HEK293 (cell line): ENCODE measurements at regions not wholly inside any gene's neighbourhood (a gene's known extent, or its start where the extent isn't known, plus 50 kb on each side); places are given as distances from the start of the nearest gene placed in this dataset.

Experiments
- CTCF ChIA-PET: fragments of 350-600 bp; formaldehyde crosslinking; extraction: SDS; loops from one replicate; lab custom pipeline; 2021; ENCODE audit warnings: antibody characterized with exemption; lab: Yijun Ruan, JAX
- POLR2A ChIA-PET: fragments of 300-600 bp; formaldehyde crosslinking; extraction: SDS; loops from one replicate; lab custom pipeline; 2020; ENCODE audit warnings: antibody characterized with exemption, inconsistent platforms; lab: Yijun Ruan, JAX
- H3K27ac ChIP-seq: fragments of 200-500 bp; sonication (Bioruptor generic); 2 replicates; pipeline ENCODE4 v1.5.1; 2014; ENCODE audit warnings: low read depth, low read length, control low read depth, inconsistent platforms; ENCODE audit errors: extremely low read depth
- H3K36me3 ChIP-seq, 2 experiments: fragments of 200-500 bp in 1 of 2; sonication (Bioruptor generic) in 1 of 2; 1 replicate in 1 of 2; 2 replicates in 1 of 2; pipeline ENCODE4 v1.5.1; 2014 to 2017; ENCODE audit warnings: inconsistent platforms in 2 of 2, low read length in 2 of 2; ENCODE audit not compliant: control insufficient read depth in 2 of 2, insufficient read depth in 1 of 2
- H3K4me1 ChIP-seq: fragments of 200-500 bp; sonication (Bioruptor generic); 2 replicates; pipeline ENCODE4 v1.5.1; 2014; ENCODE audit warnings: mild to moderate bottlenecking, low read length, inconsistent platforms; ENCODE audit not compliant: control insufficient read depth, insufficient read depth
- H3K4me3 ChIP-seq: 2 replicates; pipeline ENCODE4 v1.5.1; 2011; ENCODE audit warnings: low read depth, mild to moderate bottlenecking, control low read depth, low read length, moderate library complexity
- H3K9me3 ChIP-seq: fragments of 200-500 bp; sonication (Bioruptor generic); 2 replicates; pipeline ENCODE4 v1.5.1; 2014; ENCODE audit warnings: low read depth, low read length, inconsistent platforms; ENCODE audit not compliant: control insufficient read depth, insufficient read depth
- ATF2 ChIP-seq: fragments of 450-650 bp; formaldehyde crosslinking; IDR thresholded peaks from 2 replicates; pipeline ENCODE4 v1.5.1; 2016; ENCODE audit warnings: missing biosample characterization, missing genetic modification characterization, low read depth
- INSM2 ChIP-seq: fragments of 450-650 bp; formaldehyde crosslinking; IDR thresholded peaks from 2 replicates; pipeline ENCODE4 v1.5.1; 2016; ENCODE audit warnings: missing biosample characterization, missing genetic modification characterization
- KLF8 ChIP-seq: fragments of 450-650 bp; formaldehyde crosslinking; IDR thresholded peaks from 2 replicates; pipeline ENCODE4 v1.5.1; 2016; ENCODE audit warnings: missing biosample characterization, missing genetic modification characterization
- MEIS1 ChIP-seq: sonication (generic); formaldehyde crosslinking; IDR thresholded peaks from 2 replicates; pipeline ENCODE4 v1.8.1; 2022; ENCODE audit warnings: missing genetic modification reagents, mild to moderate bottlenecking, borderline replicate concordance
- PRDM6 ChIP-seq: fragments of 450-650 bp; formaldehyde crosslinking; IDR thresholded peaks from 2 replicates; pipeline ENCODE4 v1.5.1; 2017; ENCODE audit warnings: missing biosample characterization, missing genetic modification characterization
- YY2 ChIP-seq: fragments of 450-650 bp; formaldehyde crosslinking; IDR thresholded peaks from 2 replicates; pipeline ENCODE4 v1.5.1; 2016; ENCODE audit warnings: missing biosample characterization, missing genetic modification characterization
- ZBTB21 ChIP-seq: fragments of 450-650 bp; formaldehyde crosslinking; IDR thresholded peaks from 2 replicates; pipeline ENCODE4 v1.5.1; 2017; ENCODE audit warnings: missing biosample characterization, missing genetic modification characterization
- ZBTB26 ChIP-seq: fragments of 450-650 bp; formaldehyde crosslinking; optimal IDR thresholded peaks from 2 replicates; pipeline ENCODE3; 2016; ENCODE audit warnings: missing biosample characterization, mild to moderate bottlenecking, missing genetic modification characterization
- ZNF114 ChIP-seq: fragments of 450-650 bp; formaldehyde crosslinking; IDR thresholded peaks from 2 replicates; pipeline ENCODE4 v1.5.0; 2017; ENCODE audit warnings: missing biosample characterization, missing genetic modification characterization
- ZNF148 ChIP-seq: fragments of 450-650 bp; formaldehyde crosslinking; IDR thresholded peaks from 2 replicates; pipeline ENCODE4 v1.5.0; 2017; ENCODE audit warnings: missing biosample characterization, missing genetic modification characterization, borderline replicate concordance
- ZNF266 ChIP-seq: fragments of 450-650 bp; formaldehyde crosslinking; IDR thresholded peaks from 2 replicates; pipeline ENCODE4 v1.5.1; 2016; ENCODE audit warnings: missing biosample characterization, missing genetic modification characterization, low read depth
- ZNF280D ChIP-seq: fragments of 450-650 bp; formaldehyde crosslinking; IDR thresholded peaks from 2 replicates; pipeline ENCODE4 v1.5.1; 2016; ENCODE audit warnings: missing biosample characterization, missing genetic modification characterization
- ZNF521 ChIP-seq: fragments of 450-650 bp; formaldehyde crosslinking; IDR thresholded peaks from 2 replicates; pipeline ENCODE4 v1.5.1; 2017; ENCODE audit warnings: missing biosample characterization, mild to moderate bottlenecking, missing genetic modification characterization
- ZNF530 ChIP-seq: fragments of 450-650 bp; formaldehyde crosslinking; IDR thresholded peaks from 2 replicates; pipeline ENCODE4 v1.5.1; 2016; ENCODE audit warnings: low read depth, missing biosample characterization, missing genetic modification characterization
- ZNF692 ChIP-seq: fragments of 450-650 bp; formaldehyde crosslinking; IDR thresholded peaks from 2 replicates; pipeline ENCODE4 v1.5.1; 2016; ENCODE audit warnings: missing biosample characterization, missing genetic modification characterization
- ZNF792 ChIP-seq: fragments of 450-650 bp; formaldehyde crosslinking; IDR thresholded peaks from 2 replicates; pipeline ENCODE4 v1.5.1; 2016; ENCODE audit warnings: missing biosample characterization, missing genetic modification characterization
- ZNF843 ChIP-seq: fragments of 450-650 bp; formaldehyde crosslinking; IDR thresholded peaks from 2 replicates; pipeline ENCODE4 v1.5.1; 2016; ENCODE audit warnings: missing biosample characterization, missing genetic modification characterization
- ZSCAN16 ChIP-seq: fragments of 450-650 bp; formaldehyde crosslinking; IDR thresholded peaks from 2 replicates; pipeline ENCODE4 v1.5.1; 2016; ENCODE audit warnings: missing biosample characterization, missing genetic modification characterization
- ZXDB ChIP-seq: fragments of 450-650 bp; formaldehyde crosslinking; IDR thresholded peaks from 2 replicates; pipeline ENCODE4 v1.5.1; 2016; ENCODE audit warnings: missing biosample characterization, missing genetic modification characterization

- Histone ChIP-seq H3K27ac (no peak overlapping the region), H3K9me3 (no peaks in the 10 kb centered on the region), H3K4me3 (no peak overlapping the region), H3K4me1 (no peaks in the 10 kb centered on the region), H3K36me3 (no peaks in the 10 kb centered on the region)
- TF ChIP-seq ZBTB26 (tag by site-specific recombination) = no peak
- TF ChIP-seq KLF8 (tag by site-specific recombination) = no peak
- no peak for TF ChIP-seq ATF2 (tag by site-specific recombination)
- TF ChIP-seq ZNF280D (tag by site-specific recombination) = no peak
- no peak for TF ChIP-seq INSM2 (tag by site-specific recombination)
- no peak for TF ChIP-seq ZNF843
- no peak for TF ChIP-seq ZNF530 (tag by site-specific recombination)
- no peak for TF ChIP-seq ZBTB21 (tag by site-specific recombination)
- CTCF ChIA-PET = no interaction called here
- POLR2A ChIA-PET = no interaction called here
These were observed 318.4 kb upstream of the GOLIM4 start for GRCh38 chr3:168414149-168414548.

GRCh38 chr3:168407381-168407780 is 311.7 kb upstream of the GOLIM4 start:
- Histone ChIP-seq H3K27ac (no peak overlapping the region), H3K4me1 (no peaks in the 10 kb centered on the region), H3K36me3 (no peaks in the 10 kb centered on the region), H3K4me3 (no peak overlapping the region), H3K9me3 (no peaks in the 10 kb centered on the region)
- no peak for TF ChIP-seq ZNF266
- TF ChIP-seq PRDM6 (tag by site-specific recombination) = no peak
- TF ChIP-seq ZNF692 (tag by site-specific recombination) = no peak
- TF ChIP-seq ZNF792 (tag by site-specific recombination) = no peak
- TF ChIP-seq ZSCAN16 (tag by site-specific recombination) = no peak
- TF ChIP-seq ZNF521 (tag by site-specific recombination) = no peak
- no peak for TF ChIP-seq ZNF114 (tag by site-specific recombination)
- no peak for TF ChIP-seq MEIS1 (CRISPR knock-in tag)
- no peak for TF ChIP-seq ZNF148 (tag by site-specific recombination)
- TF ChIP-seq ZXDB (tag by site-specific recombination) = no peak
- TF ChIP-seq YY2 (tag by site-specific recombination) = no peak
- no peak for TF ChIP-seq KLF8 (tag by site-specific recombination)
- ChIA-PET CTCF (interaction anchor here (1.3 kb wide), 1 partner anchor 13 kb away, joined by 3 read pairs; no protein-coding TSS in a partner anchor), POLR2A (no interaction called here)
